AG09319 (cell line): ENCODE measurements at regions not wholly inside any gene's neighbourhood (a gene's known extent, or its start where the extent isn't known, plus 50 kb on each side); places are given as distances from the start of the nearest gene placed in this dataset.

Experiments used
- DNase-seq: peaks from one replicate; pipeline ENCODE4 v3.0.0-alpha.2; 2010; ENCODE audit warnings: low read depth; ENCODE audit errors: extremely low read depth
- TF ChIP-seq, protein P1 (sequence below): IDR thresholded peaks from 2 replicates; pipeline ENCODE4 v1.5.1; 2011; ENCODE audit warnings: low read depth, mild to moderate bottlenecking, inconsistent platforms, low read length, moderate library complexity

DNA sequence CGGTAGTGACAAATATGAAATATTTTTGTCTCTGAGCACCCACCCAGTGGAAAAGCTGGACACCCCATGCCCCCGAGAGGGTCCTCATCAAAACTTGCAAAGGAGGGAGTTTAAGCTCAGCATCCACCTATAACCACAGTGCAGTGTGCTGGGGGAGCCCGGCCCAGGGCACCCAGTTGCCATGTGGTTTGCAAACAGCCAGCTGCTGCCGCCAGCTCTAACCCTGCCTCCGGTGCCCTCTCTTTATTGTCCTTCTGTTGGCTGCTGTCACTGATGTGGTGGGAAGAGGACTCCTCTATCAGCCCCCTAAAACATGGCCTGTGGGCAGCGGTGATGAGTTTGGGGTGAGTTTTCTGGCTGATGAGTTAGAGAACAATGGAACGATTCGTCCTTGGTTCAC lies 160.9 kb upstream of the MVB12B start:
- no peak for DNase-seq
- TF ChIP-seq, protein P1, sequence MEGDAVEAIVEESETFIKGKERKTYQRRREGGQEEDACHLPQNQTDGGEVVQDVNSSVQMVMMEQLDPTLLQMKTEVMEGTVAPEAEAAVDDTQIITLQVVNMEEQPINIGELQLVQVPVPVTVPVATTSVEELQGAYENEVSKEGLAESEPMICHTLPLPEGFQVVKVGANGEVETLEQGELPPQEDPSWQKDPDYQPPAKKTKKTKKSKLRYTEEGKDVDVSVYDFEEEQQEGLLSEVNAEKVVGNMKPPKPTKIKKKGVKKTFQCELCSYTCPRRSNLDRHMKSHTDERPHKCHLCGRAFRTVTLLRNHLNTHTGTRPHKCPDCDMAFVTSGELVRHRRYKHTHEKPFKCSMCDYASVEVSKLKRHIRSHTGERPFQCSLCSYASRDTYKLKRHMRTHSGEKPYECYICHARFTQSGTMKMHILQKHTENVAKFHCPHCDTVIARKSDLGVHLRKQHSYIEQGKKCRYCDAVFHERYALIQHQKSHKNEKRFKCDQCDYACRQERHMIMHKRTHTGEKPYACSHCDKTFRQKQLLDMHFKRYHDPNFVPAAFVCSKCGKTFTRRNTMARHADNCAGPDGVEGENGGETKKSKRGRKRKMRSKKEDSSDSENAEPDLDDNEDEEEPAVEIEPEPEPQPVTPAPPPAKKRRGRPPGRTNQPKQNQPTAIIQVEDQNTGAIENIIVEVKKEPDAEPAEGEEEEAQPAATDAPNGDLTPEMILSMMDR, result no peak

DNA sequence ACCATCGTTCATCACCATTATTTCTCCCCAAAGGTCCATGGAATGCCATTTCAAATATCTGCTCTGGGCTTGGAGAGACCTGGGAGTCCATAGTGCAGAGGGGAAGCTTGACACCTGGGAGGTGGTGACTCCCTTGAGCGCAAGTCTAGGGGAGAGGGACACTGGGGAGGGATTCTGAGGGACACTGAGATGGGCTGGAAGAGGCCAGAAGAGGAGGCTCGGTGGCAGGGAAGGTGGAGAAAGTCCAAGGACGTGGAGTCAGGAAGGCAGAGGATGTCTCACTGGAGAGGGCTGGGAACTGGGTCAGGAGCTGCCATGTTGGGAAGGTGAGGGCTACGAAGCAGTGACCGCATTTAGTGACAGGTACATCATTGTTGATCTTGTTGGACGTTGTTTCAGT lies 160.3 kb upstream of the MVB12B start:
- DNase-seq, result no peak
- TF ChIP-seq, protein P1, result no peak

- TF ChIP-seq, protein P1, result no peak
- no peak for DNase-seq
These were observed 159.8 kb upstream of the MVB12B start for GRCh38 chr9:126166866-126167265.

DNA sequence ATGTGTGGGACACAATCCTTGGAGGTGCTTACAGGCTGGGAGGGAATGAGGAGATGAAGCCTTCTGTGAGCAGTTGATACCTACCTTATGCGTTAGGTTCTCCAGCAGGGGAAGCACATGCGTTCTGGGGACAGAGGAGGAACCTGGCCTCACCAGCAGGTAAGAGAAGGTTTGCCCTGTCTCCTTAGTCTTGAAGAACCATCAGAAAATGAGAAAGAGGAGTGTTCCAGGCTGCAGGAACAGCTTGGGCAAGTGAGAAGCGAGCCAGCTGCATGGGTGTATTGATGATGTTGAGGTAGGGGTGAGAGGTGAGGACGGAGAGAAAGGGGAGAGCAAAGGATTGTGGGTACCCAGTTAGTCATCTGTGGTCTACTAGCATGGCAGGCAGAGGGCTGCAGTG lies 156.9 kb upstream of the MVB12B start:
- TF ChIP-seq, protein P1, result no peak

DNA sequence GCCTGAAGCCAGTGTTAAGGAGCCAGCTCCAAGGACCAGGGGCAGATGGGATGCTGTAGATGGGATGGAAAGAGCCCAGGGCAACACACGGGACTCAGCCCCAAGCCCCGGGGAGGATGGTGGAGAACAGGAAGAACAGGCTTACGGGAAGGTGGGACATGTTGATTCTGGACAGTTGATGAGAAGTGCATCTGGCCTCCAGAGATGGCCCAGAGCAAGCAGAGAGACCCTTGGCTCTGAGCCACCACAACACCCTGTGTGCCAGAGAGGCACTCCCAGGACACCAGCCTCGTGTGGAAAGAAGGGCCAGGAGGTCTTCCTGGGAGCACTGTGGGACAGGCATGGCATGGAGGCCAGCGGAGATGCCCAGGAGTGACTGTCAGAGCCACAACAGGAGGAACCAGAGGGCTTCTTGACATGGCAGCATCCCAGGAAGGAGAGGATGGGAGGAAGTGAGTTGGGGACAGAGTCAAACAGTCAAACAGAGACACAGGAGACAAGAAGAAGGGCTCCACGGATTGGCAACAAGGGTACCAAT lies 156.3 kb upstream of the MVB12B start:
- no peak for DNase-seq
- TF ChIP-seq, protein P1, result no peak

More for the DNA sequence above, 156.9 kb upstream of the MVB12B start:
- DNase-seq, result no peak

GRCh38 chr9:126171641-126172040 lies 155.0 kb upstream of the MVB12B start:
- DNase-seq, result no peak
- TF ChIP-seq, protein P1, result no peak

DNA sequence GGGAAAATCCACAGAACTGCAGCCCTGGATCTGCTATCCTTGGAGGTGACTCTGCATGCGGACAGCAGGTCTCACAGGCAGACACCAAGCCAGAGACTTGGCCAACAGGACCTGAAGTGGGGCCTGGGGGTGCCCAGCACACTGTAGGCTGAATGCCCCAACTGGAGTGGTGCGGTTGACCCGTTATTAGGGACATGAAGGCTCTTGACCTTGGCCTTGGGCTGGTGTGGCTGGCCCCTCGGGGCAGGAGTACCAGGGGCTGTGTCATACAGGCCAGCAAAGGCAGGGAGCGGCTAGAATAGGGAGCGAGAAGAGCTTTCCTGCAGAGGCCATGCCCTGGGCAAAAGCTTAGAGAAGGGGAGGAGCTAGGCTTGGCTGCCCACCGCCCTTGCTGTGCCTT lies 153.2 kb upstream of the MVB12B start:
- TF ChIP-seq, protein P1, result no peak

More for the DNA sequence above, 153.2 kb upstream of the MVB12B start:
- DNase-seq, result no peak
